Endothelial cell of umbilical vein (primary cell): ENCODE measurements at regions not wholly inside any gene's neighbourhood (a gene's known extent, or its start where the extent isn't known, plus 50 kb on each side); places are given as distances from the start of the nearest gene placed in this dataset.

Source experiments
- MAX ChIP-seq: IDR thresholded peaks from 2 replicates; pipeline ENCODE4 v1.6.1; 2011; ENCODE audit not compliant: insufficient read depth, insufficient read length
- POLR2AphosphoS5 ChIP-seq: IDR thresholded peaks from 2 replicates; pipeline ENCODE4 v1.6.1; 2012; ENCODE audit warnings: low read depth, mild to moderate bottlenecking, control low read depth, low read length, moderate library complexity; ENCODE audit not compliant: insufficient read depth
- TF ChIP-seq, protein P1 (sequence below), 2 donors: IDR thresholded peaks; 1 replicate in 1 of 2; 2 replicates in 1 of 2; pipeline ENCODE4 v1.5.1; 2011; ENCODE audit warnings: low read length in 2 of 2, mild to moderate bottlenecking in 2 of 2, moderate library complexity in 2 of 2, control low read depth in 1 of 2, inconsistent platforms in 1 of 2, low read depth in 1 of 2; ENCODE audit not compliant: insufficient read depth in 1 of 2; ENCODE audit errors: extremely low read depth in 1 of 2

DNA sequence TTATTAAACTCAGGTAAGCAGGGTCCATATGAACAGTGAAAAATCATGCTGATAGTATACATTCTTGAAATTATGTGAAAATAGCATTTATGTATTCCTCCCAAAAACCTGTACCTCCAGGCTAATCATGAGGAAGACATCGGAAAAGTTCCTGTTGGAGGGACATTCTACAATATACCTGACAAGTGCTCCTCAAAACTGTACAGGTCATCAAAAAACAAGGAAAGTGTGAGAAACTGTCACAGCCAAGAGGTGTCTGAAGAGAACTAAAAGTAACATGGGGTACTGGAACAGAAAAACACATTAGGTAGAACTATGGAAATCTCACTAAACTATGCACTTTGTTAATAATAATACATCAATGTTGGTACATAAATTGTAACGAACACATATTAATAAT is 326.7 kb downstream of the CRPPA start:
- TF ChIP-seq, protein P1, sequence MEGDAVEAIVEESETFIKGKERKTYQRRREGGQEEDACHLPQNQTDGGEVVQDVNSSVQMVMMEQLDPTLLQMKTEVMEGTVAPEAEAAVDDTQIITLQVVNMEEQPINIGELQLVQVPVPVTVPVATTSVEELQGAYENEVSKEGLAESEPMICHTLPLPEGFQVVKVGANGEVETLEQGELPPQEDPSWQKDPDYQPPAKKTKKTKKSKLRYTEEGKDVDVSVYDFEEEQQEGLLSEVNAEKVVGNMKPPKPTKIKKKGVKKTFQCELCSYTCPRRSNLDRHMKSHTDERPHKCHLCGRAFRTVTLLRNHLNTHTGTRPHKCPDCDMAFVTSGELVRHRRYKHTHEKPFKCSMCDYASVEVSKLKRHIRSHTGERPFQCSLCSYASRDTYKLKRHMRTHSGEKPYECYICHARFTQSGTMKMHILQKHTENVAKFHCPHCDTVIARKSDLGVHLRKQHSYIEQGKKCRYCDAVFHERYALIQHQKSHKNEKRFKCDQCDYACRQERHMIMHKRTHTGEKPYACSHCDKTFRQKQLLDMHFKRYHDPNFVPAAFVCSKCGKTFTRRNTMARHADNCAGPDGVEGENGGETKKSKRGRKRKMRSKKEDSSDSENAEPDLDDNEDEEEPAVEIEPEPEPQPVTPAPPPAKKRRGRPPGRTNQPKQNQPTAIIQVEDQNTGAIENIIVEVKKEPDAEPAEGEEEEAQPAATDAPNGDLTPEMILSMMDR (IDR thresholded peaks at IDR 0.05; ENCODE audit: extremely low read depth in 1 of 2, insufficient read depth in 1 of 2, low read depth in 1 of 2, low read length in 2 of 2): no peak
- TF ChIP-seq MAX: no peak
- no peak for TF ChIP-seq POLR2AphosphoS5
